RWPE1 (cell line): ENCODE measurements at regions not wholly inside any gene's neighbourhood (a gene's known extent, or its start where the extent isn't known, plus 50 kb on each side); places are given as distances from the start of the nearest gene placed in this dataset.

Experiments used
- CTCF ChIA-PET: fragments of 350-600 bp; sonication (Branson Sonifier 250); formaldehyde crosslinking; extraction: SDS; loops from one replicate; lab custom pipeline; 2021; lab: Yijun Ruan, JAX
- POLR2A ChIA-PET: fragments of 400-600 bp; formaldehyde crosslinking; extraction: SDS; loops from one replicate; lab custom pipeline; 2020; ENCODE audit warnings: antibody characterized with exemption; ENCODE audit not compliant: low non-redundant PET; lab: Yijun Ruan, JAX
- DNase-seq: peaks from one replicate; pipeline ENCODE4 v3.0.0; 2012; ENCODE audit warnings: low spot score
- H3K27ac ChIP-seq: fragments of 450-650 bp; 2 replicates; pipeline ENCODE4 v1.5.1; 2017
- CTCF ChIP-seq: fragments of 450-650 bp; conservative IDR thresholded peaks from 2 replicates; pipeline ENCODE4 v1.5.1; 2017; ENCODE audit warnings: low read depth, mild to moderate bottlenecking

DNA sequence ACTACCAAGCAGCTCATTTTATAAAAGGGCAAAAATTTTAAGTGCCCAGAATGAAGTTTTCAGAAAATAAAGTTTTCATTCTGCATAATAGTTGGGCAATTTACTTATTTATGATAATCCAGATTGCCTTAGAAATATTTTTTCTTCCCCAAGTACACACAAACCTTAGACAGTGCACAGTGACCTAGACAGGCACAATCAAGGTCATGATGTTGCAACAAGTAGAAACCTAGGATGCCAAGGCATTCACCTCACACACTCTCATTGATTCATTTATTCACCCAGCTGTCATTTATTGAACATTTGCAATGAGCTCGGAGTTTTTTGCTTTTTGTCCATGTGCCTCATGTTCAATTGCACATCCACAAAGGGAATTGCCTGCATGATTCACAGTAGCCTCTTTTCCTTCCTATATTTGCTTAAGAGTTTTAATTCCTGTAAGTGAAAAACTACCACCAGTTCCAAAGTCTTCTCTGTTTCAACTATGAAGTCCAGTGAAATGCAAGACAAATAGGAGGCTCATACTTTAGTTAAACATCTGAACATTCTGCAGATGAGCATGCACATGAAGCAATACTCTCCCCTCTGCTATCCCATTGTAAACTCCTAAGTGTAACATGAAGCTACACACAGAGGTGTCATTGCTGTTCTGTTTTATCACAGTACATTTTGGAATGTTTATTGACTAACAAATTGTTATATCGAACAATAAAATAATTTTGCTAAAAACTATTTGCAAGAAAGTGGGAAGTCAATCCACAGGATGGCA, 122.9 kb downstream of the HINT1 start:
- no peak for TF ChIP-seq CTCF
- DNase-seq, result no peak
- no peak overlapping the region for H3K27ac ChIP-seq
- CTCF ChIA-PET, result no interaction called here
- POLR2A ChIA-PET, result no interaction called here

DNA sequence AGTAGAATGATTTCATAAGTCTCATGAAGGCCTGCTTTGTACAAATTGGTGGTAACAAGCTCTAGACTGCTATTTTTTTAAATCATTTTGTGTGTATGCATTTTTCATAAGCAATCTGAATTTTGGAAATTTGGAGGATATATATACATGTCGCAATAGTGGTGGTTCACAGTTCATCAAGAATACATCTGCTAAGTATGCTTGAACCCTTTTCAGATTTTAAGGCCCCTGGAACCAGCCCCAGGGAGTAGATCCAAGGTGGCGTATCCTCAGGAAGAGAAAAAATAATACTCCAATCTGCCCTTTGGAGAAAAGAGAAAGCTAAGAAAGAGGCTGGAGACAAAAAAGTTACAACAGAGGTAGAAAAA, 141.6 kb downstream of the HINT1 start:
- no peak for TF ChIP-seq CTCF
- no peak for DNase-seq
- CTCF ChIA-PET, result interaction anchor here (0.9 kb wide), 1 partner anchor 69 kb away, joined by 3 read pairs; no protein-coding TSS in a partner anchor
- POLR2A ChIA-PET, result no interaction called here
- H3K27ac ChIP-seq, result no peak overlapping the region

- ChIA-PET POLR2A (no interaction called here), CTCF (interaction anchor here (0.9 kb wide), 1 partner anchor 69 kb away, joined by 3 read pairs; no protein-coding TSS in a partner anchor)
- TF ChIP-seq CTCF, result no peak
- H3K27ac ChIP-seq, result no peak overlapping the region
- DNase-seq, result no peak
These were observed 142.1 kb downstream of the HINT1 start for GRCh38 chr5:131022811-131023497.

- POLR2A ChIA-PET, result no interaction called here
- H3K27ac ChIP-seq, result no peak overlapping the region
- CTCF ChIA-PET, result no interaction called here
- DNase-seq, result no peak
- TF ChIP-seq CTCF, result no peak
These were observed 143.4 kb downstream of the HINT1 start for GRCh38 chr5:131021646-131022045.

DNA sequence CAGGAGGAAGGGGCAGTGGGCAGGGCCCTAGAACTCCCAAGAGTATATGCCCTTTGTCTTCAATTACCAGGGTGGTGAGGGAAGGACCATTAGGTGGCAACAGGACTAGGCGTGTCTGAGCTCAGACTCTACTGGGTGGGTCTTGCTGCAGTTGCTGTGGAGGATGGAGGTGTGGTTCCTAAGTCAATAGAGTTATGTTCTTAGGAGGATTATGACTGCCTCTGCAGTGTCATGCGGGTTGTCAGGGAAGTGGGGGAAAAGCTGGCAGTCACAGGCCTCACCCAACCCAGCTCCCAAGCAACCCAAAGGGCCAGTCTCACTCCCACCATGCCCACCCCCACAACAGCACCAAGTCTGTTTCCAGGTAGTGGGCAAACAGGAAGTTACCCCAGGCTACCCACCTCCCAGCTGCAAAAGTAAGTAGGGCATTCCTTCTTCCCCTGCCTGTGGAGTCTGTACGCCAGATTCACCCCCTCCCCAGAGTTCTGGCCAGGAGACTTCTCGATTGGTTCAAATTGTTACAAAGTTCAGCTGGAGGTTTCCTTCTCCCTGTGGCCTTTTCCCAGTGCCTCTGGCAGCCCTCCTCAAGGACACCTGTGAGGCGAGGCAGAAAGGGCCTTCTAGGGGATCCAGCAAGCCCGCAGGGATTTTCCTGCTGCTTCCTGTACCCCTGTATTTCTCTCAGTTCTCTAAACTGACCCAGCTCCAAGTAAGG, 145.3 kb downstream of the HINT1 start:
- TF ChIP-seq CTCF, result no peak
- ChIA-PET CTCF (interaction anchor here (0.5 kb wide), 1 partner anchor 920 kb away, joined by 5 read pairs; no protein-coding TSS in a partner anchor), POLR2A (no interaction called here)

DNA sequence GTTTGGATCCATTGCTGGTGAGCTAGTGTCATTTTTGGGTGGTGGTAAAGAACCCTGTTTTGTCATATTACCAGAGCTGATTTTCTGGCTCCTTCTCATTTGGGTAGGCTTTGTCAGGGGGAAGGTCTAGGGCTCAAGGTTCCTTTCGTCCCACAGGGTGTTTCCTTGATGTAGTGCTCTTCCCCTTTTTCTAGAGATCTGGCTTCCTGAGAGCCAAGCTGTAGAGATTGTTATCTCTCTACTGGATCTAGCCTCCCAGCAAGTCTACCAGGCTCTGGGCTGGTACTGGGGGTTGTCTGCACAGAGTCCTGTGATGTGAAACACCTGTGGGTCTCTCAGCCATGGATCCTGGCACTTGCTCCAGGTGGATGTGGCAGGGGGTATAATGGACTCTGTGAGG, 145.9 kb downstream of the HINT1 start:
- no peak overlapping the region for H3K27ac ChIP-seq
- POLR2A ChIA-PET, result no interaction called here
- no peak for TF ChIP-seq CTCF
- CTCF ChIA-PET, result interaction anchor here (0.5 to 0.6 kb wide), 2 partner anchors 80 to 919 kb away, joined by 3 to 5 read pairs; no protein-coding TSS in a partner anchor
- no peak for DNase-seq

More for the DNA sequence above, 145.3 kb downstream of the HINT1 start:
- no peak overlapping the region for H3K27ac ChIP-seq
- no peak for DNase-seq
